K562 (cell line): ENCODE measurements at regions not wholly inside any gene's neighbourhood (a gene's known extent, or its start where the extent isn't known, plus 50 kb on each side); places are given as distances from the start of the nearest gene placed in this dataset.
A peak's percentile ranks its signal among the peaks of the same experiment; 100 is the strongest.

ENCODE experiments used
- CCNT2 ChIP-seq: IDR thresholded peaks from 2 replicates; pipeline ENCODE4 v1.6.1; 2011; ENCODE audit warnings: borderline replicate concordance, low read depth, mild to moderate bottlenecking, moderate library complexity, mixed read lengths, low read length; ENCODE audit not compliant: insufficient read length; ENCODE audit errors: extremely low read depth
- FOXM1 ChIP-seq, 2 experiments: fragments of 450-650 bp in 1 of 2; sonication (generic) in 1 of 2; formaldehyde crosslinking in 1 of 2; IDR thresholded peaks; 2 replicates each; pipeline versions ENCODE4 v1.6.1 to v1.9.0; 2017 to 2022; ENCODE audit warnings: low read depth in 2 of 2, mild to moderate bottlenecking in 2 of 2, missing genetic modification reagents in 1 of 2, moderate library complexity in 1 of 2
- HBP1 ChIP-seq: fragments of 450-650 bp; formaldehyde crosslinking; IDR thresholded peaks from 2 replicates; pipeline ENCODE4 v1.4.0; 2022; ENCODE audit warnings: missing genetic modification characterization
- KDM5B ChIP-seq: fragments of 200-600 bp; sonication (generic); IDR thresholded peaks from 2 replicates; pipeline ENCODE4 v1.6.1; 2012; ENCODE audit warnings: low read depth, mild to moderate bottlenecking, moderate library complexity, low read length, control low read depth, inconsistent platforms; ENCODE audit not compliant: insufficient replicate concordance
- NFXL1 ChIP-seq: fragments of 450-650 bp; formaldehyde crosslinking; IDR thresholded peaks from 2 replicates; pipeline ENCODE4 v1.4.0; 2021; ENCODE audit warnings: mild to moderate bottlenecking
- NR3C1 ChIP-seq: sonication (generic); formaldehyde crosslinking; IDR thresholded peaks from 2 replicates; pipeline ENCODE4 v1.8.1; 2022; ENCODE audit warnings: missing genetic modification reagents
- RBBP5 ChIP-seq: fragments of 200-600 bp; sonication (generic); IDR thresholded peaks from 2 replicates; pipeline ENCODE4 v1.6.1; 2012; ENCODE audit warnings: borderline replicate concordance, mild to moderate bottlenecking, low read length, control low read depth, inconsistent platforms; ENCODE audit not compliant: insufficient read depth, poor library complexity, severe bottlenecking
- STAT5A ChIP-seq: IDR thresholded peaks from 2 replicates; pipeline ENCODE4 v1.6.1; 2012; ENCODE audit warnings: low read length, inconsistent platforms, borderline replicate concordance
- VEZF1 ChIP-seq: fragments of 200-800 bp; sonication (Bioruptor generic); IDR thresholded peaks from 2 replicates; pipeline ENCODE4 v1.6.1; 2017; ENCODE audit warnings: missing genetic modification characterization, missing compliant biosample characterization
- ZNF239 ChIP-seq: fragments of 250-450 bp; sonication (Bioruptor Pico); IDR thresholded peaks from 2 replicates; pipeline ENCODE4 v1.4.0; 2020; ENCODE audit warnings: mild to moderate bottlenecking
- TF ChIP-seq, protein P1 (sequence below), 3 experiments: IDR thresholded peaks in 2 of 3; conservative IDR thresholded peaks in 1 of 3; 2 replicates each; pipeline ENCODE4 v1.5.1; 2011 to 2012; ENCODE audit warnings: low read length in 3 of 3, mild to moderate bottlenecking in 3 of 3, control low read depth in 2 of 3, improper control_type of control experiment in 1 of 3, inconsistent platforms in 1 of 3, low read depth in 1 of 3, mixed read lengths in 1 of 3, moderate library complexity in 1 of 3; ENCODE audit not compliant: insufficient read depth in 2 of 3

DNA sequence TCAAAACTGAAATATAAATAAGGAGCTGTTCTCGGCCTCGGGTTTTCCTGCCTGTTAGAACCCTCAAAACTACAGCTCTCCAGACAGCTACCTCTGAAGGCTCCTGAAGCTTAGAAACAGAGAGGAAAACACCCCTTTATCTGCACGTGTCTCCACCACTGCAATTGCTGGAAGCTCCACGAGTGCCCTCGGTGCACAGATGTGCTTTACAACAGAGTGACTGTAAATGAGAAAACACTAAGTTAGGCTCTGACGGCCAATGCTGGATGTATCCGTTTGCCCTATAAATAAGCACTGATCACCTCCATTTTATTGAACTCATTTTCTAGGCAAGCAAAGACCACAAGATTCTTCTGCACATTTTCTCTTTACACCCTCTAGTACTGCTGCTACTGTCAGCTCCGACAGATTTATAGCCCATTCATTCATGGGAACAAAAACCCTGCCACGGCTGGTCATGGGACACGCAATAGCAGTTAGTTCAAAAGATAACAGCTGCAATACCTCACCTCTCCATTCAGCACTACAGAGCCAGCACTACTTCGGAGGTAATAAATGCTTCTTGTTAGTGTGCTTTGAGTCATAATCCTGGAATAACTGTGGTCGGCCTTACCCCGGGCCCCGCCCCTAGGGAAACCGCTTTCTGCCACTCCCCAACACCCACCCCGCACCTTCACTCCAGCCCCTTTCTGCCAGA lies 241.1 kb upstream of the ZNF507 start (continued):
- TF ChIP-seq NR3C1 (CRISPR knock-in tag) (no peak), STAT5A (no peak), NFXL1 (CRISPR knock-in tag) (no peak), VEZF1 (CRISPR knock-in tag) (peak; percentile 32; the same call in 1 of the 2 replicates), HBP1 (CRISPR knock-in tag) (no peak), ZNF239 (CRISPR knock-in tag) (no peak), FOXM1 (IDR thresholded peaks at IDR 0.05; ENCODE audit: low read depth) (0 out of 2 replicates have a peak, but pooled peaks have one; percentile 30), FOXM1 (CRISPR knock-in tag; IDR thresholded peaks at IDR 0.05; ENCODE audit: low read depth) (no peak), RBBP5 (no peak), CCNT2 (no peak), KDM5B (no peak)
- TF ChIP-seq, protein P1, sequence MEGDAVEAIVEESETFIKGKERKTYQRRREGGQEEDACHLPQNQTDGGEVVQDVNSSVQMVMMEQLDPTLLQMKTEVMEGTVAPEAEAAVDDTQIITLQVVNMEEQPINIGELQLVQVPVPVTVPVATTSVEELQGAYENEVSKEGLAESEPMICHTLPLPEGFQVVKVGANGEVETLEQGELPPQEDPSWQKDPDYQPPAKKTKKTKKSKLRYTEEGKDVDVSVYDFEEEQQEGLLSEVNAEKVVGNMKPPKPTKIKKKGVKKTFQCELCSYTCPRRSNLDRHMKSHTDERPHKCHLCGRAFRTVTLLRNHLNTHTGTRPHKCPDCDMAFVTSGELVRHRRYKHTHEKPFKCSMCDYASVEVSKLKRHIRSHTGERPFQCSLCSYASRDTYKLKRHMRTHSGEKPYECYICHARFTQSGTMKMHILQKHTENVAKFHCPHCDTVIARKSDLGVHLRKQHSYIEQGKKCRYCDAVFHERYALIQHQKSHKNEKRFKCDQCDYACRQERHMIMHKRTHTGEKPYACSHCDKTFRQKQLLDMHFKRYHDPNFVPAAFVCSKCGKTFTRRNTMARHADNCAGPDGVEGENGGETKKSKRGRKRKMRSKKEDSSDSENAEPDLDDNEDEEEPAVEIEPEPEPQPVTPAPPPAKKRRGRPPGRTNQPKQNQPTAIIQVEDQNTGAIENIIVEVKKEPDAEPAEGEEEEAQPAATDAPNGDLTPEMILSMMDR (IDR thresholded peaks at IDR 0.05 in 2 of 3, conservative IDR thresholded peaks at IDR 0.05 in 1 of 3; ENCODE audit: insufficient read depth in 2 of 3, low read depth in 1 of 3, low read length in 3 of 3) = no peak; a peak in 1 of 6 replicates
